H1 (cell line): ENCODE measurements at regions not wholly inside any gene's neighbourhood (a gene's known extent, or its start where the extent isn't known, plus 50 kb on each side); places are given as distances from the start of the nearest gene placed in this dataset.

ENCODE experiments used
- TF ChIP-seq, protein P1 (sequence below): IDR thresholded peaks from 2 replicates; pipeline ENCODE4 v1.6.1; 2012; ENCODE audit warnings: low read length, inconsistent platforms

DNA sequence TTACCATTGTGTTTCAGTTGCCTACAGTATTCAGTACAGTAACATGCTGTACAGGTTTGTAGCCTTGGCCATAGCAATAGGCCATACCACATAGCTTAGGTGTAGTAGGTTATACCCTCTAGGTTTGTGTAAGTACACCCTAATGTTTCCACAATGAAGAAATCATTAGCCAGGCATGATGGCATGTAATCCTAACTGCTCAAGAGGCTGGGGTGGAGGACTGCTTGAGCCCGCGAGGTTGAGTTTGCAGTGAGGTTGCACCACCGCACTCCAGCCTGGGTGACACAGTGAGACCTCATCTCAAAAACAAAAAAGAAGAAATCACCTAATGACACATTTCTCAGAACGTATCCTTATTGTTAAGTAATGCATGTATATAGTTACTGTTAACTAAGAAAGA, 63.2 kb upstream of the KTN1 start (continued):
- TF ChIP-seq, protein P1, sequence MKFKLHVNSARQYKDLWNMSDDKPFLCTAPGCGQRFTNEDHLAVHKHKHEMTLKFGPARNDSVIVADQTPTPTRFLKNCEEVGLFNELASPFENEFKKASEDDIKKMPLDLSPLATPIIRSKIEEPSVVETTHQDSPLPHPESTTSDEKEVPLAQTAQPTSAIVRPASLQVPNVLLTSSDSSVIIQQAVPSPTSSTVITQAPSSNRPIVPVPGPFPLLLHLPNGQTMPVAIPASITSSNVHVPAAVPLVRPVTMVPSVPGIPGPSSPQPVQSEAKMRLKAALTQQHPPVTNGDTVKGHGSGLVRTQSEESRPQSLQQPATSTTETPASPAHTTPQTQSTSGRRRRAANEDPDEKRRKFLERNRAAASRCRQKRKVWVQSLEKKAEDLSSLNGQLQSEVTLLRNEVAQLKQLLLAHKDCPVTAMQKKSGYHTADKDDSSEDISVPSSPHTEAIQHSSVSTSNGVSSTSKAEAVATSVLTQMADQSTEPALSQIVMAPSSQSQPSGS = no peak
